ENCODE measurements at regions not wholly inside any gene's neighbourhood (a gene's known extent, or its start where the extent isn't known, plus 50 kb on each side); places are given as distances from the start of the nearest gene placed in this dataset.

GRCh38 chr12:45131506-45131905, 80.6 kb upstream of the DBX2 start:
- TF ChIP-seq CTCF (IDR thresholded peaks at IDR 0.05): no peak
- TF ChIP-seq POLR2A (IDR thresholded peaks at IDR 0.05): no peak

All from Peyer's patch (tissue), 4 donors.